ENCODE measurements at regions not wholly inside any gene's neighbourhood (a gene's known extent, or its start where the extent isn't known, plus 50 kb on each side); places are given as distances from the start of the nearest gene placed in this dataset.
"Not testable (repeated sequence)": the region's sequence is repeated elsewhere in the genome, so short reads cannot be mapped to it uniquely, and the experiment has no call there.

GRCh38 chr5:7218141-7218540, 177.8 kb upstream of the ADCY2 start:
- no peak for DNase-seq (ENCODE audit: low read depth in 2 of 2)

GRCh38 chr5:7220156-7220555, 175.8 kb upstream of the ADCY2 start:
- DNase-seq (ENCODE audit: low read depth in 2 of 2): no peak

GRCh38 chr5:7221041-7221440, 174.9 kb upstream of the ADCY2 start:
- DNase-seq (ENCODE audit: low read depth in 2 of 2): no peak

- DNase-seq (ENCODE audit: low read depth in 2 of 2): no peak
These were observed 170.1 kb upstream of the ADCY2 start for GRCh38 chr5:7225826-7226225.

GRCh38 chr5:7242118-7242710, 153.7 kb upstream of the ADCY2 start:
- no peak for DNase-seq (ENCODE audit: low read depth in 2 of 2)

- no peak for DNase-seq (ENCODE audit: low read depth in 2 of 2)
These were observed 151.7 kb upstream of the ADCY2 start for GRCh38 chr5:7244208-7244607.

- no peak for DNase-seq (ENCODE audit: low read depth in 2 of 2)
These were observed 150.8 kb upstream of the ADCY2 start for GRCh38 chr5:7245121-7245651.

- DNase-seq (ENCODE audit: low read depth in 2 of 2): no peak
These were observed 149.7 kb upstream of the ADCY2 start for GRCh38 chr5:7246287-7246686.

- DNase-seq (ENCODE audit: low read depth in 2 of 2): no peak
These were observed 145.9 kb upstream of the ADCY2 start for GRCh38 chr5:7250004-7250403.

- no peak for DNase-seq (ENCODE audit: low read depth in 2 of 2)
These were observed 145.3 kb upstream of the ADCY2 start for GRCh38 chr5:7250611-7251010.

GRCh38 chr5:7251132-7251531, 144.8 kb upstream of the ADCY2 start:
- no peak for DNase-seq (ENCODE audit: low read depth in 2 of 2)

- DNase-seq (ENCODE audit: low read depth in 2 of 2): peak; percentile 9 to 29
These were observed 134.9 kb upstream of the ADCY2 start for GRCh38 chr5:7261049-7261448.

GRCh38 chr5:7261900-7262299, 134.0 kb upstream of the ADCY2 start:
- DNase-seq (ENCODE audit: low read depth in 2 of 2): no peak

- DNase-seq (ENCODE audit: low read depth in 2 of 2): not testable (repeated sequence)
These were observed 132.4 kb upstream of the ADCY2 start for GRCh38 chr5:7263398-7264015.

GRCh38 chr5:7265776-7266175, 130.2 kb upstream of the ADCY2 start:
- not testable (repeated sequence) for DNase-seq (ENCODE audit: low read depth in 2 of 2)

- DNase-seq (ENCODE audit: low read depth in 2 of 2): not testable (repeated sequence)
These were observed 127.2 kb upstream of the ADCY2 start for GRCh38 chr5:7268722-7269121.

GRCh38 chr5:7269591-7270274, 126.2 kb upstream of the ADCY2 start:
- DNase-seq (ENCODE audit: low read depth in 2 of 2): no peak

- DNase-seq (ENCODE audit: low read depth in 2 of 2): no peak
These were observed 124.4 kb upstream of the ADCY2 start for GRCh38 chr5:7271435-7272084.

- no peak for DNase-seq (ENCODE audit: low read depth in 2 of 2)
These were observed 123.5 kb upstream of the ADCY2 start for GRCh38 chr5:7272408-7272965.

GRCh38 chr5:7274203-7274602, 121.7 kb upstream of the ADCY2 start:
- DNase-seq (ENCODE audit: low read depth in 2 of 2): no peak

GRCh38 chr5:7289634-7290033, 106.3 kb upstream of the ADCY2 start:
- DNase-seq (ENCODE audit: low read depth in 2 of 2): not testable (repeated sequence)

- DNase-seq (ENCODE audit: low read depth in 2 of 2): not testable (repeated sequence)
These were observed 98.1 kb upstream of the ADCY2 start for GRCh38 chr5:7297821-7298220.
